MM.1S (cell line): ENCODE measurements at regions not wholly inside any gene's neighbourhood (a gene's known extent, or its start where the extent isn't known, plus 50 kb on each side); places are given as distances from the start of the nearest gene placed in this dataset.

Experiments used
- CTCF ChIP-seq: fragments of 300-600 bp; sonication (generic); IDR thresholded peaks from 2 replicates; pipeline ENCODE4 v1.5.1; 2016; ENCODE audit warnings: antibody characterized with exemption, low read length, mixed read lengths
- EZH2 ChIP-seq: fragments of 300-600 bp; sonication (generic); optimal IDR thresholded peaks from 2 replicates; pipeline ENCODE3; 2017; ENCODE audit warnings: low read depth, mild to moderate bottlenecking, antibody characterized with exemption, low read length, mixed read lengths
- EZH2phosphoT487 ChIP-seq: fragments of 300-600 bp; sonication (generic); IDR thresholded peaks from 2 replicates; pipeline ENCODE4 v1.6.1; 2018; ENCODE audit warnings: antibody characterized with exemption, low read length

DNA sequence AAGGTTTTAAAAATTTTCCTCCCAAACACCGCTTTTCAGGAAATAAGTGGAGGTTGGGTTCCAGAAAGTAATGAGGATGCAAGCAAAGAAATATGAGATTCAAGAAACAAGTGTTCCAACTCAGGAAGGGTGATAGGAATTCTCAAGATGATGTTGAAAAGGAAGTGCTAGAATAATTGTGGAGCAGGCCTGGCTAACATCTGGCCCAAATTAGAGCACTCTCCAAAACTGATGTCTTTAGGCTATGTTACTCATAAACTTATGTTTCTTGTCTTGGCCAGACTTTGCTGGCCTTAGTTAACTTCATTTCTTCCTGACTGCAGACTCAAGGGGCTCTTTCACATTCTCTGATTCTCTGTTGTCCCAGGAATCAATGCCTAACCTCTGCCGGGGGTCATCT, 116.3 kb downstream of the TMTC3 start:
- no peak for TF ChIP-seq CTCF
- no peak for TF ChIP-seq EZH2phosphoT487
- no peak for TF ChIP-seq EZH2
